T1000 (cell line): ENCODE measurements at regions not wholly inside any gene's neighbourhood (a gene's known extent, or its start where the extent isn't known, plus 50 kb on each side); places are given as distances from the start of the nearest gene placed in this dataset.

Experiments
- DNase-seq: peaks from one replicate; lab custom pipeline; 2025; ENCODE audit warnings: mixed read lengths; lab: John Stamatoyannopoulos, UW

DNA sequence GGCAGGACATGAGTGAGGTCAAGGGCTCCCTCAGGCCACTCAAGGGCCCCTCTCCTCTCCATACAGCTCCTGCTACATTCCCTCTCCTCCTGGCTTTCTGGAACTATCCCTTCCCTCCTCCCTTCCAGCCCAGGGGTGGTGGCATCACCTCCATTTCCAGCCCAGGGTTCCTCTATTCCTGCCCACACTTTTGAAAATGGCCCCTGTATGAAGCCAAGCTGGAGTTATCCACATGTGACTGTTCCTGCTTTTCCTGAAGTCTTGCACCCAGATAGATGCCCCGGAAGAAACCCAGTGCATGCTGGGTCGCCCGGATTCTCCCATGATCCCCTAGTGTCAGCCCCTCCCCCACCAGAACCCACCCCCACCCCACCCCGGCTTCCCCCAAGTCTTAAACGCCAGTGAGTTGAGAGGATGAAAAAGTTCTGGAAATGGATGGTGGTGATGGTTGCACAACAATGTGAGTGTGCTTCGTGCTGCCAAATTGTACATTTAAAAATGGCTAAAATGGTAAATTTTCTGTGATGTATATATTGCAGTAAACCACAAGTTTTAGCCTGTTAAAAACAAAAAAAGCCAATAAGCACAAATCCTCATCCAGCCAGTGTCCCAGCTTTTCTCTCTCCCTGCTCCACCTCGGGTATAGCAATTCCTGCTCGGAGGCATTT is 136.9 kb downstream of the SCARB1 start:
- no peak for DNase-seq

GRCh38 chr12:124725597-124726237 is 137.9 kb downstream of the SCARB1 start:
- DNase-seq = no peak

- no peak for DNase-seq
Observed at GRCh38 chr12:124725099-124725498, 138.6 kb downstream of the SCARB1 start.

GRCh38 chr12:124722878-124723277 is 140.8 kb downstream of the SCARB1 start:
- DNase-seq = no peak

- DNase-seq = no peak
Observed at GRCh38 chr12:124721501-124722162, 142.0 kb downstream of the SCARB1 start.

DNA sequence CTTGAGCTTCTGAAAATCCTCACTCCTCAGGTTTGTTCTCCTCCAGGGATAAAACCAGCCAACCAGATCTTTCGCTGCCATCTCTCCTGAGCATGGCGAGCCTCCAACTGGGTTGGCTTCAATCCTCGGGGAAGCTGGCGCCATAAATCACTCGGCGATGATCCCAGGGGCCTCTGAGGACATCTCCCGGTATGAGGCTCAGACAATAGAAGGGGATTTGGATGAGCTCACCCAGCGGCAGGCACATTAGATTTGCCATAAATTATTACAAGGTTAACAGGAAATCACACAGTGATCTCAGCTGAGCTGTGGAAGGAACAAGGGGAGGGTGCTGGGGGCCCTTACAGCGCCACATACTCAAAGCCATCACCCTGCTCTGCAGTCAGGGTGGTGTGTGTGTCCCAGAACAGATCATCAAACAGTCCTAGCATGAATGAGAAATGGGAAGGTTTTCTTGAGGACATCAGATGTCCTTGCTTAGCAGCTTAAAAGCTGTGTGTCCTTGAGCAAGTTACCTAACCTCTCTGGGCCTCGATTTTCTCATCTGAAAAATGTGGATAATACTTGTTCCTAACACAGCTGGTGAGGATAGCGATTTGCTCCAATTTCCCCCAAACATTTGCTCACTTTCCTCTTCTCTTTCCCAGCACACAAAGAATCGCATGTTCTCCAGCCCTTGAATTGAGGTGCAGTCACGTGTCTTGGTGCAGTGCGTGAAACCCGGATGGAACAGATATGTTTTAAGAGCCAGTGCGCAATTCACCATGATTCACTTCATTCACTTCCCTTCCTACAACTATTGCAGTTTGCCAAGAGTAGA is 142.8 kb downstream of the SCARB1 start:
- DNase-seq = peak; percentile 73

- no peak for DNase-seq
Observed at GRCh38 chr12:124720004-124720680, 143.5 kb downstream of the SCARB1 start.

- no peak for DNase-seq
Observed at GRCh38 chr12:124719231-124719630, 144.4 kb downstream of the SCARB1 start.

DNA sequence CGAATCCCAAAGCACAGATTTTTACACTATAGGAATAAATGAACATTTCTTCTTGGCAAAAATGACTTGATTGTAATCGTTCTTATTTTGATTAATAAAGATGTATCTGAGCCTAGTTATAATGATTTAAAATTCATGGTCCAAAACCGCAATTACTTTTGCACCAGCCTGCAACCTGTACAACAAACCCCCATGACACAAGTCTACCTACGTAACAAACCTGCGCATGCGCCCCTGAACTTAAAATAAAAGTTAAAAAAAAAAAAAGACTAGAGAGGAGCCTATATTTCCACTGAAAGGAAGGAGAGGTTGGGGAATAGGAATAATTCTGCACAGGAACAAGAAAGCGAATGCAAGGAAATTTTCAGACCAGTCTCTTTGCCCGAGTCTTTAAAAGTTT is 145.2 kb downstream of the SCARB1 start:
- no peak for DNase-seq

GRCh38 chr12:124718036-124718435 is 145.6 kb downstream of the SCARB1 start:
- DNase-seq = no peak

GRCh38 chr12:124717318-124717717 is 146.3 kb downstream of the SCARB1 start:
- DNase-seq = no peak

GRCh38 chr12:124716208-124717130 is 147.2 kb downstream of the SCARB1 start:
- DNase-seq = no peak

DNA sequence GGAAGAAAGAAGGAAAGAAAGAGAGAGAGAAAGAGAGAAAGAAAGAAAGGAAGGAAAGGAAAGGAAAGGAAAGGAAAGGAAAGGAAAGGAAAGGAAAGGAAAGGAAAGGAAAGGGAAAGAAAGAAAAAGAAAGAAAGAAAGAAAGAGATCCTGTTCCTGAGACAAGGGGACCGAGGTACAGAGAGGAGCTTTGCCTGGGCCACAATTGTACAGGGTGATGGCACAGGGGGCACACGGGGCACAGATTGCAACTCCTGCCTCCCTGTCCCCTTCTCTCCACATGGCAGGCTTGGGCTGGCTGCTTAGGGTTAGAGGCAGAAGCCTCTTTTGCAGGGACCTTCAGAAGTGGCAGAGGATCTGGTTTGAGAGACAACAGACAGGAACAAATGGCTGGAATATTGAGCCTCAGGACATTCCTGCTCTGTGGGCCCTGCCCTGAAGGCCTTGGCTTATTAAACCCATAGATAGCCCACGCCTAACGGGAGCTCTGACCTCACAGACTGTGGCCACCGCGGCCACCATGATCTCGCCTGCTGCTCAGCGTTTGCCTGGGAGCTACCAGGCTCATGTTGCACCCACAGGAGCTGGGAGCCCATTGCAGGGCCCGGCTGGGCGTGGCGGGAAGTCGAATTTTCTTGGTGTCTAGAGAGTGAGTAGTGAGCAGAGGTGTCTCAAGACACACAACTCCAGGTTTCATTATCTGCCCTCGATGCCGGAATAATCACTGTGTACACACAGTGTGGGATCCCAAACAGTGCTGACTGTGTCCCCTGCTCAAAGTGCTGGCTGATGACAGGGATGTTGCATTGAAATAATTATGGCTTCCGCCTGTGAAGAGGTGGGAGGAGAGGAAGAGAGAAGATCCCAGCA is 147.9 kb upstream of the NCOR2 start:
- DNase-seq = no peak

DNA sequence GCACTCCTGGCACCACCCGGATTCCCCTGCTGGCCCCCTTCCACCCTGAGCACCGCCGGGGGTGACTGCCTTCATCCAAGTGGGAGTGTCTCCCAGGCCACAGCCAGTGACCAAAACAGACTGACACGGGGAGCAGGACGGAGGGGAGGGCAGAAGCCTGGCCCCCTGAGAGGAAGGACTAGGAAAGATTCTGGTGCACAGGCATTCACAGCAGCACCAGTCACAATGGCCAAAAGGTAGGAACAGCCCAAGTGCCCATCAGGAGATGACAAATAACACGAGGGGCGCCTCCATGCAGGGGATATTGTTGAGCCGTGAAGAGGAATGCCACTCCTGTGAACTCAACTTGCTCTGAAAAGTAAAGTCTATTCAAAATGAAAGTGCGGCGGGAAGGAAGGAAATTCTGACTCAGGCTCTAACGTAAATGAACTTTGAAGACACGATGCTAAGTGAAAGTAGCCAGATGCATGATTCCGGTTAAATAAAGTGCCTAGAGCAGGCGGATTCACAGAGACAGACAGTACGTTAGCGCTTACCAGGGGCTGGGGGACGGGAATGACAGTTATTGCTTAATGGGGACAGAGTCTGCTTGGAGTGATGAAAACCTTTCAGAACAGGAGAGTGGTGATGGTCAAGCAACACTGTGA is 146.1 kb upstream of the NCOR2 start:
- no peak for DNase-seq

DNA sequence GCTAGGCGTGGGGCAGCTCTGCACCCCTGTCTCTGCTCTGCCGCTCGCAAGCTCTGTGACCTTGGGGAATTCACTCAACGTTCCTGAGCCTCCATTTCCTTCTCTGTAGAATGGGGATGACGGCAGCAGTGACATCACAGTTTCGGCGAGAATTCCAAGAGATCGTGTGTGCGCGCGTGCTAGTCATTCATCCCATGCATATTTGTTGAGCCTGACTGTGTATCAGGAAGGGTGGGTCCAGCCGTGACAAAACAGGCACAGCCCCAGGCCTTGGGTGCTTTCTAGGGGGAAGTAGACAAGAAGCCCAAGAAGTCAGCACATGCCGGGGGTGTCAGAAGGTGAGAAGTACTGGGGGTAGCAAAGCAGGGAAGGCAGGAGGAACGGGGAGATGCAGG is 145.6 kb upstream of the NCOR2 start:
- no peak for DNase-seq

- DNase-seq = no peak
Observed at GRCh38 chr12:124711344-124711743, 143.9 kb upstream of the NCOR2 start.

DNA sequence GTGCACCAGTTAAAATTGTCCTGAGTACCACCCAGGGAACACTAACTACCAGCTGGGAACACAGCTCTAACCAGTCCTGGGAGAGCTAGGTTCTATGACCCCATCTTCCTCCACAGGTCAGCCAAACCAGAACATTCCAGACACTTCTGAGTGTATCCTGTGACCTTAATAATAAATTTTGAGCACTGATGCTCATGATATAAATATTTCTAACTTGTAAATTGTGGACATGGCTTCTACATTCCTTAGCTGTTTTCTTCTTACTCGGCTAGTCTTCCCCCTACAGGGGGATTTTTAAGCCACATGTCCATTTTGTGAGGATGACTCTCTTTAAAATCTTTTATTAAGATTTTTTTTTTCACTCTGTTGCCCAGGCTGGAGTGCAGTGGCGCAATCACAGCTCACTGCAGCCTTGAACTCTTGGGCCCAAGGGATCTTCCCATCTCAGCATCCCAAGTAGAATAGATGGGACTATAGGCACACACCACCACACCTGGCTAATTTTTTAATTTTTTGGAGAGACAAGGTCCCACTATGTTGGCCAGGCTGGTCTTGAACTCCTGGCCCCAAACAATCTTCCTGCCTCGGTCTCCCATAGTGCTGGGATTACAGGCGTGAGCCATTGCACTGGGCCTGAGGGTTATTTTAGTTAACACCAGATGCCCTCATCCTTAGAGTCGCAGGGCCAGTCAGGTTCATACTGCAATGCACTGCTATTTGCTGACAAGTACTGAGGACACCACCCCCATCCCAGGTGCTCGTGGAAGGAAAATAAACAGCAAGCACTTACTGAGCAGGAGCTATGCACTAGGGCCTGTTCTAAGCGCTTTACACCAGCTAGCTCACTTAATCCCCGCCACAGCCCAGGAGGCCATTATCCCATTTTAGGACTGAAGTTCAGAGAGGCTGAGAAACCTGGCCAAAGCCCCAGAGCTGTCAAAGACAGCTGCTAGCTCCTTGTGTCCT is 142.6 kb upstream of the NCOR2 start:
- DNase-seq = no peak

DNA sequence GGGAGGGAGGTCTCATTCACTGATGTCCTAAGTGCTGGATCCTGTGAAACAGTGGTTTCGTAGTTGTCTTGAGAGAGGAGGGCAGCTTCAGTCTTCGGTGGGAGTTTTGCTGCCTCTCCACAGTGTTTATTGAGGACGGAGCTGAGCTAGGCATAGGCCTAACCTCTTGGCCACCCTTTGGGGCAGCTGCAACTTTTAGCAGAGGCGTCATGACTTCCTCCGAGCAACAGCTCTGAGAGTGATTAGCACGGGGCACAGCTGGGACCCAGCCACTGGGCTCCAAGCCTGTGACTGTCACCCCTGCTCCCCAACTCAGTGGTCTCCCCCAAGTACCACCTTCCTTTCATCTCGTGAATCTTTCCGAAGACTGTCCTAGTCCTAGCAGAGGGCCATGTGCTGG is 139.9 kb upstream of the NCOR2 start:
- DNase-seq = no peak
